Activated CD4-positive, alpha-beta T cell treated with anti-CD3 and anti-CD28 coated beads, Interleukin-2, amount 50 U/mL, for 1 hour (primary cell): ENCODE measurements at regions not wholly inside any gene's neighbourhood (a gene's known extent, or its start where the extent isn't known, plus 50 kb on each side); places are given as distances from the start of the nearest gene placed in this dataset.
"Not testable (repeated sequence)": the region's sequence is repeated elsewhere in the genome, so short reads cannot be mapped to it uniquely, and the experiment has no call there.

Experiments used
- DNase-seq: peaks from one replicate; pipeline ENCODE4 v3.0.0-alpha.2; 2020

DNA sequence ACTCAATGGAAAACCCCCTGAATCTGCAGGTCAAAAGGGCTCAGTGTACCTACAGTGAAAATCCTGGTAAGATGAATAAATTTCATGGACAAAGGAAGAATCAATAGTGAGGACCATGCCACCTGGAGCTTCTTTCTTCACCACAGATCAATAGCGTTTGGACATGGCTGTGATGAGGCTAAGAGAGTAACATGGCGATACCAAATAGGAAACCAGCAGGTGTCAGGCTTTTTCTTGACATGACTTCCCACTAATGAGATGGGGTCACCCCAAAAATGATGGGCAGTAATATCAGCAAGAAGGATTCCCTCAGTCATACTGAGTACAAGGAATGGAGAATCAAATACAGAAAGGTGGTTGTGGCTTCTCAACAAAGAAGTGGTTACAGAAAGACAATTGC is 208.5 kb upstream of the PLPPR1 start:
- no peak for DNase-seq

DNA sequence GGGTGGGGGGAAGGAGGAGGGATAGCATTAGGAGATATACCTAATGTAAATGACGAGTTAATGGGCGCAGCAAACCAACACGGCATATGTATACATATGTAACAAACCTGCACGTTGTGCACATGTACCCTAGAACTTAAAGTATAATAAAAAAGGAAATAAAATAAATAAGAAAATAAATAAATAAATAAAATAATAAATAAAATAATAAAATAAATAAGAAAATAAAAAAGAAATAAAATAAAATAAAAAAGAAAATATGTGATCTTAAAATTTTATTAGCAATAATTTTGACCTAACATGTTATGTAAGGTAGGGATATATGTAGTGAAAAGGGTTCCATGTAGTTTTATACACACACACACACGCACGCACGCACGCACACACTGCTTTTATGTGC is 195.5 kb upstream of the PLPPR1 start:
- DNase-seq = not testable (repeated sequence)

- DNase-seq = no peak
Measured at GRCh38 chr9:100838857-100839256, 189.7 kb upstream of the PLPPR1 start.

DNA sequence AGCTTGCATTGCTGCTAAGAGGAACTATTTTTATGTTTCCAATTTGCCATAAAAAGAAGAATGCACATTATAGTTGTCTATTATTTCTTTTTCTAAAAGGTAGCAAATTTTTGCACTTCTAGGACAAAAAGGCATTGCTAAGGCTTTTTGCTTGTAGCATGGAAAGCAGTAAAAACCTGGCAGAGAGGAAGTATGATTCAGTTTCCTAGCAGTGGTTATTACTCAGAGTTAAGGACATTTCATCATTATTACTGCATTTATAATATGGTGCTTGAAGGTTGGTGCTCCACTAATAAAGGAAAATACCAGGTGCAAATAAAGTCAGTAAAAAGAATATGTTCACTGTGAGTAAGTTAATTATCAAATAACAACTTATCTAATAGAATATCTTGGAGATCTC is 179.8 kb upstream of the PLPPR1 start:
- DNase-seq = no peak

DNA sequence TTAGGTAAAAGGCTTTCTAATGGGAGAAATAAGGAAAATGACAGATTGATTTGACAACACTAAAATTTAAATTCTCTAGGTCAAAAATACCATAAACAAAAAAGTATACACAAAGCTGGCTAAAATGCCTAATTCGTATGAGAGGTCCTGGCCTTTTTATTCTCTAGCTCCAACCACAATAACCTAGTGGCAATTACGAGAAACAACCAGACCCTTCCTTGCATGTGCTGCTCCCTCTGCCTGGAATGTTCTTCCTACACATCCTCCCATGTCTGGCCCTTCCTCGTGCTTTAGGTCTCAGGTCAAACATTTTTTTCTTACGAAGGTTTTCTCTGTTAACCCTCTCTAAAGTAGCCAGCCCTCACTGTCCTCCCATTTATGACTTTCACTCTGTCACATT is 176.4 kb upstream of the PLPPR1 start:
- no peak for DNase-seq

- DNase-seq = no peak
Measured at GRCh38 chr9:100856238-100856637, 172.3 kb upstream of the PLPPR1 start.

- DNase-seq = no peak
Measured at GRCh38 chr9:100865111-100865510, 163.4 kb upstream of the PLPPR1 start.

- DNase-seq = no peak
Measured at GRCh38 chr9:100865648-100866047, 162.9 kb upstream of the PLPPR1 start.

DNA sequence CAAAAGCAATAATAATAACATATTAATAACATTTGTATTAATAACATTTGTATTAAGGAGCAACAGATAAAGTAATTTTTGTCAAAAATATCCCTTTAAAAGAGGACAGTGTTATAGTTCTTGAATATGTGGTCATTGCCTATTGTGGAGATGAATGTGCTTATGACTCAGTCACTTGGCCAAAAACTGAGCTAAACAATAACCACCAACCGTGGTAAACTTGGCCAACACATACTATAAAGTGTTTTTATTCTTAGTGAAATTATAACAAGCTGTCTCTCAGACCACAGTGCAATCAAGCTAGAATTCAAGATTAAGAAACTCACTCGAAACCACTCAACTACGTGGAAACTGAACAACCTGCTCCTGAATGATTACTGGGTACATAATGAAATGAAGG is 159.2 kb upstream of the PLPPR1 start:
- DNase-seq = no peak

DNA sequence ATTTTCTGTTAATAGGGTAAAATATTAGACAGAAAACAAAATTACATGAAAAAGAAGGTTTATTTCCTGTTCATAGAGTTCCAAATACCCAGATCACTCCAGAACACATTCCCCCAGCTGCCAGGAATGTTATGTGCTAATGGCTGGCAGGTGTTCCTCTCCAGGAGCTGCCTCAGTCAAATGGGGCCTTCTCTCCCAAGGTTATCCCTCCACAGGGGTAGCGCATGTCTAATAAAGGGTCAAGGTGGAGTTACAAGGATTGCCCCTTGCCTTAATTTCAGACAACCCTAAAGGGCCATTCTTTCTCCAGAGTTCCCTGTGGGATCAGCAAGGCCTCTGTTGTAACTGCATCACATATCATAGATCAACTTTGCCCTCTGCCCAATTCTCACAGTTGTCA is 148.6 kb upstream of the PLPPR1 start:
- DNase-seq = no peak

GRCh38 chr9:100880284-100880683 is 148.2 kb upstream of the PLPPR1 start:
- no peak for DNase-seq

- DNase-seq = no peak
Measured at GRCh38 chr9:100884518-100884917, 144.0 kb upstream of the PLPPR1 start.

- DNase-seq = no peak
Measured at GRCh38 chr9:100890321-100890720, 138.2 kb upstream of the PLPPR1 start.

DNA sequence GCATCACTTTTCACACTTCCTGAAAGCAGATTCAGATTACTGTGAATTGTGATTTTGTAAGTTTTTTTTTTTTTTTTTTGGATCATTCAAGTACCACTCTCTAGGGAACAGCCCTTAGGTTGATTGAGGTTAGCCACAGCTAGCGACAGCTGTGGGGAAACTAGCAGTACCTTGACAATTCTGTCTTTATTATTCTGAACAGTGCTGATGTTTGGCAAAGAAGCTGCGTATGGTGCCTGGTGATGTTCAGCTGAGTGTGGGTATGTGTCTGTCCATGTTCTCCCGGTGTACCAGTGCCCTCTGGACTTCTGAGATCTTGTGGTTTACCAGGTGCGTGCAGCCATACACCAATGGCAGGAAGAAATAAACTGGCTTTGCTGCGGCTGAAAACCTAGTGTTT is 117.3 kb upstream of the PLPPR1 start:
- DNase-seq = no peak

- no peak for DNase-seq
Measured at GRCh38 chr9:100913257-100913656, 115.3 kb upstream of the PLPPR1 start.

DNA sequence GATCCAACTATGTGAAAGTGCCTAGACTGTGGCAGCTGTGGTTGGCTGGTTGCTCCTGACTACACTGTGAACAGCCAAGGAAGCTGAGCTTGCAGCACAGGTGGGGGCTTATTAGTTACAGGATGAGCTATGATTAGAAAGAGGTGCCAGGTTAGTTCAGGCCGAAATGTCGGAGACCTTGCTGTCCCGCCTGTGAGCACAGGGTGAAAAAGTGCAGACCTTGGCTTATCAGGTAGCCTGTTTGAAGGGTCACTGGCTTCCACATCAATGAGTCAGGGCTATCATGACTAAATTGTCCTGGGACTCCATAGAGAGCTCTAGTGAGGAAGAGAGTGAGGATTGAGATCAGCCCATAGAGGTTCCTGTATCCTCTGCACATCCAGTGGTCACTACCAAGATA is 114.3 kb upstream of the PLPPR1 start:
- no peak for DNase-seq

DNA sequence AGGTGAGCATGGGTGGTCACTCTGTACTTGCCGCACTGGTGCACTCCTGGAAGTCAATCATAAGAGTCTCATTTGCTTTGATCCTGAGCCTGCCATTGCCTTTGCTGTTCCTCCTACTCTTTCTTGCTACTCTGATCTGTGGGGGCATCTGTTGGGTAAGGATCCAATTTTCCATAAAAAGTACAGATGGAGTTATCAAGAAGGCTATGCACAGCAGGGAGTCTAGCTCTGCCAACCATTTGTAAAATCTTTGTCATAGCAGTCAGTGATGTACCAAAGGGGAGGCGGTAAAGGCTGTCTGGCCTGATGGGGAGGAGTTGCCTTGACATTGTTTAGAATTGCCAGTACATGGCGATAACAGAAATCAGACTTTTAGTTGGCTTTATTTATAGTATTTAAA is 109.0 kb upstream of the PLPPR1 start:
- no peak for DNase-seq

DNA sequence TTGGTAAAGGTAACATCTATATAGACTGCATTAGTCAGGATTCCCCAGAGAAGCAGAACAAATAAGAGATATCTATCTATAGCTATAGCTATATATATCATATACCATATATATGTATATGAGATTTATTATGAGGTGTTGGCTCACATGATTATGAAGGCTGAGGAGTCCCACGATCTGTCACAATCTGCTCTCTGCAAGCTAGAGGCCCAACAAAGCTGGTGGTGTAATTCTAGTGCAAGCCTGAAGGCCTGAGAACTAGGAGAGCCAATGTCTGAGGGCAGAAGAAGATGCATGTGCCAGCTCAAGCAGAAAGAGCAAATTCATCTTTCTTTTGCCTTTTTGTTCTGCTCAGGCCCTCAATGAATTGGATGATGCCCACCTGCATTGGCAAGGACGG is 102.2 kb upstream of the PLPPR1 start:
- no peak for DNase-seq

- no peak for DNase-seq
Measured at GRCh38 chr9:100927763-100928162, 100.8 kb upstream of the PLPPR1 start.

GRCh38 chr9:100933656-100934055 is 94.9 kb upstream of the PLPPR1 start:
- DNase-seq = no peak

GRCh38 chr9:100937382-100937781 is 91.1 kb upstream of the PLPPR1 start:
- no peak for DNase-seq

DNA sequence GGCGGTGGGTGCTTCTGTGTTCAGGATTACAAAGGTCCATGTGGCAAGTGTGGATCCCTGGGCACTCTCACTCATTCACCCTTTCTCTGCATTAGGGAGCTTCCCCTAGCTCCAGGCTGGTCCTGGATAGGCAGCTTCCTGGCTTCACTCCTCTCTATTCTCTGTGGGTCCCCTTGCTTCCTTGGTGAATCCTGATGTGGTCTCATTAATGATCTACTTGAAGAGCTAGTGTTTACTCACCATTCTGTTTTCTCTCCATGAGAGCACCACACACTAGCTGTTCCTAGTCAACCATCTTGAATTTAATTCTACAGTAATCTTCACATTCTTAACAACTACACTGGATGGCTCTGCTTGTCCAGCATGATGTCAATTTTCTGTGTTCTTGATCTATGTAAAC is 90.0 kb upstream of the PLPPR1 start:
- DNase-seq = no peak

- no peak for DNase-seq
Measured at GRCh38 chr9:100939636-100940035, 88.9 kb upstream of the PLPPR1 start.

DNA sequence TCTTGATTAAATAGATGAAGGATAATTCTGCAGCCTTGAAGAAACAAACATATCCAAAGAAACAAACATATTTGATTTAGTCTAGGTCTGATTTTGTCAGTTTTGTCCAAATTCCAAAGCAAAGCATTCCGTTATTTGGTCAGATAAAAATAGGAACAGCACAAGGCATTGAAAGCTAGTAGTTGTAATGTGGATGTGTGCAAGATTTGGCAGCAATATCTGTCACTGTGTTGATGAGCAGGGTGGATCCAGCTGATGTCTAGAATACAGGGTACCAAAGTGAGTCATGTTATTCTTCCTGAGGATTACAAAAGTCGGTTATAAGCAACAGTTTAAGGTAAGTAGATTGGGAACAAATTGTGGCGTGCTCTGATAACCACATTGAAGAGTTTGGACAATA is 69.3 kb upstream of the PLPPR1 start:
- DNase-seq = no peak
